ENCODE measurements at regions not wholly inside any gene's neighbourhood (a gene's known extent, or its start where the extent isn't known, plus 50 kb on each side); places are given as distances from the start of the nearest gene placed in this dataset.

- DNase-seq, result no peak
Measured at GRCh38 chr15:94177112-94177511, 54.2 kb upstream of the MCTP2 start.

GRCh38 chr15:94175420-94175819 lies 55.9 kb upstream of the MCTP2 start:
- DNase-seq, result no peak

GRCh38 chr15:94174399-94174802 lies 57.0 kb upstream of the MCTP2 start:
- no peak for DNase-seq

- DNase-seq, result no peak
Measured at GRCh38 chr15:94168250-94168649, 63.1 kb upstream of the MCTP2 start.

DNA sequence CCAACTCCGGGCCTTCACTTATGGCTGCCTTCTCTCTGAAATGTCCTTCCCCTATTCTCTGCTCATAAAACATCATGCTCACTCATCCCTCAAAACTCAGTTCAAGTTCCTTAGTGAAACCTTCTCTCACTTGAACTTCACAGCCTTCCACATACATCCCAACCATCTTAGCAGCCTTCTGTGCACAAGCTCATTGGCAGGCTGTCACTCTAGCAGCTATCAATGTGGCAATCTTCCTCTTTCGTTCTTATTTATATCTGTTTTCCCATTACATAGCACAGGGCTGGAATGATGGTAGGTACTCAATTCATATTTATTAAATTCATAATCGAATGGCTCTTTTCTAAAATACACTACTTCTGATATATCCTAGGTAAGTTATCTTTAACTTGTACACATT lies 66.4 kb upstream of the MCTP2 start:
- no peak for DNase-seq

- DNase-seq, result peak; percentile 36
Measured at GRCh38 chr15:94164202-94164807, 67.1 kb upstream of the MCTP2 start.

DNA sequence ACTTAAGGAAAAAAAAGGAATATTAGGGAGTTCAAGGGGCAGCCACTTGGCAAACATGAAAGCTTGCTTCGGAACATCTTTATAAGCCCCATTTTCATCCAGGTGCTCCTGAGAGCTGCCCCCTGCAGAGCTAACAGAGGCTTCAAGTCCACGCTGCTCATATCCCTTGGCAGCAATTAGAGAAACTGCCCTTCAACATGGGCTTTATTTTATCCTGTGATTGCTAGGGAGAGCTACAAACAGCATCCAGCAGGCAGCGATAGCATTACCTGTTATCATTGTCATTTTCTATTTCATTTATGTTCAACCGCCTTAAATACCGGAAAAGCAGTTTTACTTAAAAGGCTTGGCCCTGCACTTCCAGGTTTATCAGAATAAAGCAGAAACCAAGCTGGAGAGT lies 68.4 kb upstream of the MCTP2 start:
- DNase-seq, result no peak

GRCh38 chr15:94154255-94154654 lies 77.1 kb upstream of the MCTP2 start:
- DNase-seq, result no peak

GRCh38 chr15:94145046-94145445 lies 86.3 kb upstream of the MCTP2 start:
- no peak for DNase-seq

DNA sequence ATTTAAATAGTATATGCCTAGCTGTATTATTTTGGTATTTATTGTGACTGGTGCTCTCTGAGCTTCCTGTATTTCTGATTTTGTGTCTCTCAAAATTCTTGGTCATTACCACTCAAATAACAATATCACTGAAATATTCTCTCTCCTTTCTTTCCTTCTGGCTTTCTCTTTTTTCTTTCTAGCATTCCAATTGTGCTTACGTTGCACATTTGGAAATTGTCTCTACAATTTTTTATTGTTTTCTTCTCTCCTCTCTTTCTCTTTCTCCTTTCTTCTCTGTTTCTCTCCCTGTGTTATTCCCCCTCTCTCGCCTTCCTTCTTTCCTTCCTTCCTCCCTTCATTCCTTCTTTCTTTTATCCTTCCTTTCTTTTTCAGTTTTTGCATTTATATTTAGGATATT lies 89.6 kb upstream of the MCTP2 start:
- DNase-seq, result no peak

DNA sequence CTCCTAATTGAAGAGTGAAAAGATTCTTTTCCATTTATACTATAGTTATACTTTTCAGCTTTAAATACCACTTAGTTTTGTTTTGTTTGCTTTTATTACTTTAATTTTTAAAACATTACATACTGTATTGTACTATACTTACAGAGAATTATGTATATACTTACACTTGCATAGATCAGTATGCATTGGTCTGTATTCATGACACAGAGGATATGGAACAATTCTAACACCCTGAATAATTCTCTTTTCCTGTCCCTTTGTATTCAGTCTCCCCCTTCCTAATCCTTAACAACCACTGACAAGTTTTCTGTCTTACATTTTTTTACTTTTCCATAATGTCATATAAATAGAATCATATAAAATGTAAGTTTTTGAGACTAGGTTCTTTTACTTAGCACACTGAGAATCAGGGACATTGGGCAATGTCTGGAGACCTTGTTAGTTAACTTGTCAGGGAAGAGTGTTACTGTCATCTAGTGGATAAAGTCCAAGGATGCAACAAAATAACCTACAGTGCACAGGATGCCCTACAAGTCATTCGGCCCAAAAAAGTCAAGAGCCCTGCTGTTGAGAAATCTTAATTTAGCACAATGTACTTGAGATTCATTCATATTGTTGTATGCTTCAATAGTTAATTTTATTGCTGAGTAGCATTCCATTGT lies 95.7 kb upstream of the MCTP2 start:
- peak; percentile 22 for DNase-seq

- DNase-seq, result no peak
Measured at GRCh38 chr15:94131875-94132274, 99.5 kb upstream of the MCTP2 start.

DNA sequence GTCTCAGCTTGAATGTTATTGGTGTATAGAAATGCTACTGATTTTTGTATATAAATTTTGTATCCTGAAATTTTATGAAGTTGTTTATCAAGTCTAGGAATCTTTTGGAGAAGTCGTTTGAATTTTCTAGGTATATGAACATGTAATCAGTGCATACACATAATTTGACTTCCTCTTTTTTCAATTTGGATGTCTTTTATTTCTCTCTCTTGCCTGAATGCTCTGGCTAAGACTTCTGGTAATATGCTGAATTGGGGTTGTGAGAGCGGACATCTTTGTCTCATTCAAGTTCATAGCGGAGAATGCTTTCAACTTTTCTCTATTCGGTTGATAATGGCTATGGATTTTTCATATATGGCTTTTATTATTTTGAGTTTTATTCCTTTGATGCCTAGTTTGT lies 100.9 kb upstream of the MCTP2 start:
- DNase-seq, result no peak

DNA sequence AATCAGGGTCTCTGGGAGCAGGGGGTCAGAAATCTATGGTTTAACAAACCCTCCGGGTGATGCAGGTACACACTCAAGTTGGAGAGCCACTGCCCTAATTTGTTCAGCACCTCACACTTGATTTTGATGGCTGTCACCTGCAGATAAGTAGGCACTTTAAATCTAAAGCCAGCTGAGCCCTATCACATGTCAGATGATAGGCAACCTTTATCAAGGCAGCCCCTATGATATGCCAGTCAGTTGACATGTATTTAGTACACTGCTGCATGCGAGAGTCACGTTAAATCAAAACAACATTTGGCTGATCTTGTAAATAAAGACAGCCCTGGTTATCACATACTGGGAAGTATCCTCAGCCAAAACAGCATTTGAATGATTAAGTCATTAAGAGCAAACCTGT lies 104.4 kb upstream of the MCTP2 start:
- DNase-seq, result peak; percentile 33

DNA sequence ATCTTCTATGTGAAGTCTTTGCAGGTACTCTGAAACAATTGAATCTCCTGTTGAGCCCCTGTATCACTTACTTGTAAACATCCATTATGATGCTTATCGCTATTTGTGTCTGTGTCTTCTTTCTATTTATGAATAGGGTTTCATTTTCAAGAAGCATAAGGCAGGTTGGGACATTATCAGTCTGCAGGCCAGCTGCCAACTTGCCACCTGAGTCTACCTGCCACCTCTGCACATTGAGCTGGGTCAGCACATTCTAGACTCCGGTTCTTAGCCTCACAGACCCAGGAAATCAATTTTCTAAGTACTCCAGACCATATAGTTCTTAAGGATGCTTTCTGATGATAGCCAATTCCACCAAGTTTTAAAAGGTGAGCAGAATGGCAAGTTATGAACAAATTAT lies 105.7 kb upstream of the MCTP2 start:
- peak; percentile 32 for DNase-seq

GRCh38 chr15:94125156-94125555 lies 106.2 kb upstream of the MCTP2 start:
- no peak for DNase-seq

GRCh38 chr15:94122516-94122915 lies 108.8 kb upstream of the MCTP2 start:
- DNase-seq, result no peak

DNA sequence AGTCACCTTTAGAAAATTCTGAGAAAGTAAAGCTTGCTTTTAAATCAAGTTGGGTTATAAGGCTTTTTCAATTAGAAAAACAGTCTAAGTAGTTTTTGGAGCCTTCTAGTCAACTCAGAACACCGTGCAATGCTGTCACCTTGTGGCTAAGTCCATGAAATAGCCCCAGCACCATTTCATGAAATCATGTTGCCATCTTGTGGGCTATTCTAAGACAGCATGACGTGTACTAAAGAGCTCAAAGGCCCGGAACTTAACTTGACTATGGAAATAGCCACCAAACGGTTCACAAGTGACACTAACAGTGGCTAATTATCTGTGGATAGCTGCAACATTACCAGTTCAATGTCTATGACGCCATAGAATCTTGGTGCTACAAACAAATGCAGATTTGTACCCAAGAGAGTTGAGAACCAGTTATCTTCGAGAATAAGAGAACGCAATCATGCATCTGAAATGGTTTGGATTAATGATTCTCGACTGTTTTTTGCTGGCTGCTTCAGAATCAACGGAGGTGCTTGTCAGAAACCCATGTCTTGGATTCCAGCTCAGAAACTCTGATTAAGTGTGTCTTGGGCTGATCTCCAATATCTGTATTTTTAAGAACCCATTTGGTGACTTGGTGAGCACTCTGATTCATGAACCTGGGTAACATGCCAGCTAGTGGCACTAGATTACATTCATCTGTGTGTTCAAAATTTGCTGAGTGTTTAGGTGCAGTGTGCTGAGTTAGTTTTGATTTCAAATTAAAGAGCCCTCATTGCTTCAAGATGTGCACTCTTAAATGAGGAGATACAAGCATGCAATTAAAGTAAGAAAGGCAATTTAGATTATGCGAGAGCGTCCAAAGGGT lies 111.2 kb upstream of the MCTP2 start:
- DNase-seq, result peak; percentile 67

DNA sequence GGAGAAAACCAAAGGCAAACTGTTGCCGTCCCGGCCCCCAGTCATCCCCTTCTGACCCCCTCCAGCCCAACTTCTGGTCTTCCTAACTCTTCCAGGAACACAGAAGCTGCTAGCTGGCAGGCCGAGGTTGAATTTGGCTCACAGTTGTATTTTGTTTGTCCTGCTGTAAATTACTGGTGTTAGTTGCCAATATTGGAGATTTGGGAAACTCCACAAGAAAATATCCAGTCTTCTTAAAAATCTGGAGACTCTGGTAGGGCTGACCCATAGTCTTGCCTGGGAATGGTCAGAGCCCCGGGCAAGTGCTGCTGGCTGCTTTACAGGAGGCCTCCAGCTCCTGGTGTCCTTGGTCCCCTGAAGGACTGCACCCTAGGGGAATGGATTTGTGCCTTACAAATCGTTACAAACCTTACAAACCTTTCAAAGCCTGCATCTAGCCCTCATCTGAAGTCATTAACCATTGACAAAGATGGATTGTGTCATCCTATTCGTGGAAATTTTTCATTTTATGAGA lies 112.0 kb upstream of the MCTP2 start:
- DNase-seq, result no peak

- no peak for DNase-seq
Measured at GRCh38 chr15:94110476-94111130, 120.8 kb upstream of the MCTP2 start.

DNA sequence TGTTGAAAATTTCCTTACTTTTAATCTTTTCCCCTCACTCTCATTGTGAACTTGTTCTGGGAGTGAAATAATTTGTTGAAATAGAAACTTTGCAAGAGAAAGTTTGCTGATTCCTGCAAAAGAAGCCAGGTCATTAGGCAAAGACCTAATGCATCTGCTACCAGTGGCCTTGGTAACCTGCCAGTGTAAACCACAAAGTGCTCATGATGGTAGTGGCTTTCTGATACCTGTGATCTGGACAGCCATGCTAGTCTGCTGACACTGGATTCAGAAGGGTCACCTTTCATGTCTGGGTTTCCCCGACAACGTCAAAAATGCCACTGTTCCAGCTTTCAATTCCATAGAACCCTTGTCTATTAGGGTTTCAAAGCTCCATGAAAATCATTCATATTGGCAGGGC lies 123.7 kb upstream of the MCTP2 start:
- no peak for DNase-seq

- DNase-seq, result no peak
Measured at GRCh38 chr15:94105760-94106159, 125.6 kb upstream of the MCTP2 start.

GRCh38 chr15:94100863-94101262 lies 130.5 kb upstream of the MCTP2 start:
- DNase-seq, result no peak

All from NCI-H1105 treated with DMSO at 0.1 percent for 48 hours (cell line).